Small intestine (tissue), 7 donors: ENCODE measurements at regions not wholly inside any gene's neighbourhood (a gene's known extent, or its start where the extent isn't known, plus 50 kb on each side); places are given as distances from the start of the nearest gene placed in this dataset.

Source experiments
- DNase-seq, 2 donors: peaks; one replicate each; pipeline versions ENCODE4 v3.0.0 to v3.0.0-alpha.2; 2013
- FAIRE-seq: peaks from 2 replicates; lab custom pipeline; 2012; peaks lifted over from hg19 to GRCh38; lab: Jason Lieb, UNC
- H3K27ac ChIP-seq, 3 donors: one replicate each; pipeline ENCODE4 v1.5.1; 2013; ENCODE audit warnings: low read length in 2 of 3, mild to moderate bottlenecking in 2 of 3, control low read depth in 1 of 3, inconsistent platforms in 1 of 3, low read depth in 1 of 3, moderate library complexity in 1 of 3
- H3K27me3 ChIP-seq, 3 donors: one replicate each; pipeline ENCODE4 v1.6.1; 2013; ENCODE audit warnings: low read length in 3 of 3, inconsistent platforms in 1 of 3; ENCODE audit not compliant: control insufficient read depth in 3 of 3, insufficient read depth in 3 of 3
- H3K36me3 ChIP-seq, 3 donors: one replicate each; pipeline ENCODE4 v1.6.1; 2013; ENCODE audit warnings: low read length in 3 of 3, inconsistent platforms in 1 of 3, low read depth in 1 of 3, mild to moderate bottlenecking in 1 of 3, moderate library complexity in 1 of 3; ENCODE audit not compliant: control insufficient read depth in 3 of 3, insufficient read depth in 2 of 3
- H3K4me1 ChIP-seq, 3 donors: one replicate each; pipeline ENCODE4 v1.6.1; 2013; ENCODE audit warnings: low read length in 2 of 3, inconsistent platforms in 1 of 3, low read depth in 1 of 3, mild to moderate bottlenecking in 1 of 3, moderate library complexity in 1 of 3; ENCODE audit not compliant: control insufficient read depth in 3 of 3, insufficient read depth in 2 of 3
- H3K4me3 ChIP-seq, 3 donors: one replicate each; pipeline ENCODE4 v1.5.1; 2013; ENCODE audit warnings: low read length in 3 of 3, control low read depth in 1 of 3, inconsistent platforms in 1 of 3, low read depth in 1 of 3, mild to moderate bottlenecking in 1 of 3, moderate library complexity in 1 of 3
- H3K9me3 ChIP-seq, 2 donors: one replicate each; pipeline ENCODE4 v1.6.1; 2013; ENCODE audit warnings: low read depth in 1 of 2, low read length in 1 of 2; ENCODE audit not compliant: control insufficient read depth in 2 of 2, insufficient read depth in 1 of 2
- WGBS, 3 donors: extraction: QIAGEN DNeasy Blood & Tissue Kit; methylation state at CpG; one replicate each; pipeline ENCODE4 v1.1.7; 2013; 5-methylcytosine and 5-hydroxymethylcytosine counted together
- donor health status: healthy with polysubstance abuse.
- donor health status: control.
- donor health status: control.
- donor health status: Bipolar disorder and iron deficiency.
- donor health status: healthy.

GRCh38 chr12:87302126-87302745 lies 727.0 kb downstream of the C12orf50 start:
- Histone ChIP-seq H3K36me3 (no peaks in the 10 kb centered on the region), H3K9me3 (no peaks in the 10 kb centered on the region), H3K4me1 (no peaks in the 10 kb centered on the region), H3K27ac (no peak overlapping the region), H3K27me3 (no peaks in the 10 kb centered on the region), H3K4me3 (no peak overlapping the region)
- WGBS, 3 donors: 90 to 98% (median 95%) methylated on average over 5 of the region's 5 CpGs
- DNase-seq (no peak), FAIRE-seq (no peak)

DNA sequence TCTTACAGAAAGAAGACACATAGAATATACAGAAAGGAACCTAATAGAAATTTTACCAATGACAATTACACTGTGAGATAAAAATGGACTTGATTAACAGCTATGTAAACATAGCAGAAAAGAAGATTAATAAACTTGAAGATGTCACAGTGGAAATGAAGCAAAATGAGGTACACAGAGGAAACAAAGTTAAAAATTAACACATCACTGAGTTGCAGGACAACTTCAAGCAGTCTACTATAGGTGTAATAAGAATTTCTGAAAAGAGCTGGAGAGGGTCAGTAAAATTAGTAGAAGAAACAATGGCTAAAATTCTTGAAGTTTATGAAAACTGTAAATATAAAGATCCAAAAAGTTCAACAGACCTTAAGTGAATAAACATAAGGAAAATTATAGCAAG lies 738.7 kb downstream of the C12orf50 start:
- FAIRE-seq (no peak), DNase-seq (no peak)
- H3K4me1 ChIP-seq: no peaks in the 10 kb centered on the region
- no peaks in the 10 kb centered on the region for H3K9me3 ChIP-seq
- no peaks in the 10 kb centered on the region for H3K27me3 ChIP-seq
- H3K4me3 ChIP-seq: no peak overlapping the region
- H3K36me3 ChIP-seq: no peaks in the 10 kb centered on the region
- no peak overlapping the region for H3K27ac ChIP-seq

GRCh38 chr12:87283886-87284285 lies 745.3 kb downstream of the C12orf50 start:
- Histone ChIP-seq H3K36me3 (no peaks in the 10 kb centered on the region), H3K4me1 (no peaks in the 10 kb centered on the region), H3K4me3 (no peak overlapping the region), H3K27me3 (no peaks in the 10 kb centered on the region), H3K9me3 (peaks cover 0 to 4% of the 10 kb centered on the region in 2 donors), H3K27ac (no peak overlapping the region)
- DNase-seq (no peak), FAIRE-seq (no peak)

DNA sequence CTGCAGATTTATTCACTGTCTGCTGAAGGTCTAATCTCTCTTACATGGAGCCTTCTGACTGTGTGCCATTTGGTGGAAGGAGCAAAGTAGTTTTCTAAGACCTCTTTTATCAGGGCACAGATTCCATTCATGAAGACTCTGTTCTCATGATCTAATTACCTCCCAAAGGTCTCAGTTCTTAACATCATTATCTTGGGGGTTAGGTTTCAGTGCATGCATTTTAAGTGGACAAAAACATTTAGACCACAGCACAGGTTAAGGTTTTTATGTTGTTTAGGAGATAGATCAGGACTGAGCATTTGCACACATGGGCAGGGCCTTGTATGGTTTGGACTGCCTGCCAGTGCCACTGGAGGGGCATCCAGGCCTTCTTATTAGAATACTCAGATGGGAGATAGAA lies 746.1 kb downstream of the C12orf50 start:
- Histone ChIP-seq H3K27me3 (no peaks in the 10 kb centered on the region), H3K4me3 (no peak overlapping the region), H3K9me3 (peaks cover 0 to 4% of the 10 kb centered on the region in 2 donors), H3K27ac (no peak overlapping the region), H3K36me3 (no peaks in the 10 kb centered on the region), H3K4me1 (no peaks in the 10 kb centered on the region)
- FAIRE-seq (no peak), DNase-seq (no peak)

DNA sequence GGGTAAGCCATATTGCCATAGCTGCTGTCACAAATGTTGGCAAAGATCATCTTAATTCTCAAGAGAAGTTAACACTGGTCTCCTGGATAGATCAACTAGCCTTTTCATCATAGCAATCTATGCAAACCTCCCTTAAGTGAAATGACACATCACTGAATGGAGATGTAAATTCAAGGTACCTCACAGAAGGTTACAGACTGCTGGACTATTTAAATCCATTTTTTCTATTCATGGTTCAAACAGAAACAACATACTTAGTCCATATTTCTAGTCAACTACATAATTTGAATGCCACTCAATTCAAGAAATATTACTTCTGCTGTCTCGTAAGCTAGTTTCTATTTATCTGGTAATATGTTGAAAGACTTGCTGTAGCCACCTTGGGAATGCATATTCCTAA lies 748.3 kb downstream of the C12orf50 start:
- H3K36me3 ChIP-seq: no peaks in the 10 kb centered on the region
- peaks cover 0 to 4% of the 10 kb centered on the region in 2 donors for H3K9me3 ChIP-seq
- DNase-seq (no peak), FAIRE-seq (no peak)
- no peaks in the 10 kb centered on the region for H3K4me1 ChIP-seq
- WGBS, 3 donors: 91 to 97% (median 94%) methylated on average over 1 of the region's 1 CpG
- no peaks in the 10 kb centered on the region for H3K27me3 ChIP-seq
- no peak overlapping the region for H3K4me3 ChIP-seq
- H3K27ac ChIP-seq: no peak overlapping the region

- no peak for DNase-seq
- FAIRE-seq: no peak
- H3K36me3 ChIP-seq: no peaks in the 10 kb centered on the region
- H3K9me3 ChIP-seq: peaks cover 0 to 4% of the 10 kb centered on the region in 2 donors
- H3K4me1 ChIP-seq: no peaks in the 10 kb centered on the region
- H3K27ac ChIP-seq: no peak overlapping the region
- no peaks in the 10 kb centered on the region for H3K27me3 ChIP-seq
- H3K4me3 ChIP-seq: no peak overlapping the region
- WGBS, 3 donors: 62 to 63% (median 62%) methylated on average over 2 of the region's 2 CpGs
Measured at GRCh38 chr12:87280356-87280755, 748.8 kb downstream of the C12orf50 start.

GRCh38 chr12:87274594-87275245 lies 754.5 kb downstream of the C12orf50 start:
- Histone ChIP-seq H3K27ac (no peak overlapping the region), H3K4me1 (no peaks in the 10 kb centered on the region), H3K4me3 (no peak overlapping the region), H3K27me3 (no peaks in the 10 kb centered on the region), H3K9me3 (no peaks in the 10 kb centered on the region), H3K36me3 (no peaks in the 10 kb centered on the region)
- no peak for FAIRE-seq
- peak in 1 of 2 donors; percentile 13 for DNase-seq
- WGBS, 3 donors: 43 to 54% (median 46%) methylated on average over 4 of the region's 4 CpGs

DNA sequence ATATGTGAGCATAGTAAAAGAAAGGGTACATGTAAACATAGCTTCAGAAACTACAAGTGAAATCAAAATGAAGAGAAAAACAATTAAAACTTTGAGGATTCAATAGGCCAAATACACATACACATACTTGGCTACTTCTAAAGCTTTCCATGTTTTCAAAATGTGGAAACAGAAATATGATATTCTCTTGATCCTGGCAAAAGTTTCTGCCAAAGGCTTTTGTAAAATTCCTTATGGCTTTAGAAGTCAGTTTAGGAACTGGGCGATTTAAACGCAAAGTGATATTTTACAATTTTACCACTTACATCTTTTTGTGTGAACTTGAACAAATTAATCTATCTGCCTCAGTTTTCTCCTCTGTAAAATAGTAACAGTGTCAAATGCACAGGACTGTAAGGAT lies 756.4 kb downstream of the C12orf50 start:
- FAIRE-seq: no peak

DNA sequence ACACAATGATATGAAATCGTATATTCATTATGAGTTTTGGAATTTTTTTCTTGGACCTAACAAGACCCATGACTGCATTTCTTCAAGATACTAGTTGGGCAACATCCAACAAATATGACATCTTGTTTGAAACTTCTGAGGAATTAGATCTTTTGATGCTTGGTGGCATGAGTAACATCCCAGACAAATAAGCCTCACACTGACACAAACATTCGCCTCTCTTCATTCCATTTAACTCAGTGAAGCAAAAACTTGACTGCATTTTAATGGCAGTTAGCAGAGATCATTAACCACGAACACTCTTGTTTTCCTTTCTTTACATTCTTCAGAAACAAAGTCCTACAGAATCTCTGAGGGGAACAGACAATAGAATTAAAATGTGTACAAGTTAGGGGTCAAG lies 758.3 kb downstream of the C12orf50 start:
- H3K9me3 ChIP-seq: no peaks in the 10 kb centered on the region
- no peaks in the 10 kb centered on the region for H3K27me3 ChIP-seq
- H3K4me3 ChIP-seq: no peak overlapping the region
- DNase-seq: no peak
- no peak for FAIRE-seq
- no peaks in the 10 kb centered on the region for H3K36me3 ChIP-seq
- 52 to 82% (median 66%) methylated on average over 3 of the region's 3 CpGs for WGBS, 3 donors
- no peaks in the 10 kb centered on the region for H3K4me1 ChIP-seq
- no peak overlapping the region for H3K27ac ChIP-seq

More for the DNA sequence above, 756.4 kb downstream of the C12orf50 start:
- 79 to 94% (median 92%) methylated on average over 2 of the region's 2 CpGs for WGBS, 3 donors
- DNase-seq: no peak
- Histone ChIP-seq H3K27me3 (no peaks in the 10 kb centered on the region), H3K4me1 (no peaks in the 10 kb centered on the region), H3K27ac (no peak overlapping the region), H3K36me3 (no peaks in the 10 kb centered on the region), H3K9me3 (no peaks in the 10 kb centered on the region), H3K4me3 (no peak overlapping the region)
